ENCODE measurements at regions not wholly inside any gene's neighbourhood (a gene's known extent, or its start where the extent isn't known, plus 50 kb on each side); places are given as distances from the start of the nearest gene placed in this dataset.
"Not testable (repeated sequence)": the region's sequence is repeated elsewhere in the genome, so short reads cannot be mapped to it uniquely, and the experiment has no call there.

DNA sequence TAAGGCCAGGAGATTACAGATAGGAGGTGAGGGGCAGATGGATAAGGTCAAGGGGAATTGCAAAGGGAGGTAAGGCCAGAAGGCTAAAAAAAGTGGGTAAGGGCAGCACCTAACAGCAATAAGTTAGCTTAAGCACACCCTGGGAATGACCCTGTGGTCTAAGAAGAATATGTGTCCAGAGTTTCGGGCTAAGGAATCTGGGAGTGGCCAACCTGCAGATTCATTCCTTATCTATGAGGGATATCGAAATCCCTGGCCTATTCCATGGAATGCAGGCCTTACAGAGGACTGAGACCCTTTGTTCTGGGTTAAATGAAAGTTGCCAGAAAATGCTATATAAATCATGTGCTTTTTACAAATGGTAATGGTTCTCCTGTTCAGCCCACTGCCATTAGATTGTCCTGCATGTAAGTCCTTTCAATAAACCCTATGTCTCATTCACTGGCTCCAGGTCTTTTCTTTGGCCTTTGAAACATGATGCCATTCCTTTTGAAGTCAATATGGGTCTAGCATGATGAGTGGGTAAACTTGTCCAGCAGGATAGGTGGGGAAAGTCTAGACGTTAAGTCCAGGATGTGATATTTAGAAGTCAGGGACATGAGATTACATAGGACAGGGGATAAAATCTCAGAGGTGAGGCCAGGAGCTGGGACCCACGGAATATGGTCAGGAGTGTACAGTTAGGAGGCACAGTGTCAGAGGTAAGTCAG is 226.2 kb downstream of the TACR3 start:
- H2AFZ ChIP-seq (ENCODE audit: control insufficient read depth, low read depth, low read length): no peak overlapping the region
- no TSS peak for BruUV-seq (replicated peaks)
- ATAC-seq (no peak), DNase-seq (ENCODE audit: low read depth, low spot score) (no peak), FAIRE-seq (no peak)
- no peak overlapping the region for H3K27ac ChIP-seq (ENCODE audit: control insufficient read depth, insufficient read depth)
- H3K79me2 ChIP-seq (ENCODE audit: control insufficient read depth, insufficient read depth, low read length): no peaks in the 10 kb centered on the region
- ChIA-PET RAD21 (ENCODE audit: unreplicated experiment) (no interaction called here), POLR2A (no interaction called here), CTCF (no interaction called here), SMC1A (ENCODE audit: uncharacterized antibody, unreplicated experiment) (no interaction called here)
- no peaks in the 10 kb centered on the region for H3K36me3 ChIP-seq (ENCODE audit: control insufficient read depth in 2 of 2, insufficient read depth in 2 of 2, low read length in 1 of 2)
- intact Hi-C loops (cut with micrococcal nuclease; ENCODE audit: unreplicated experiment): no loop called here
- H3K9ac ChIP-seq (ENCODE audit: control insufficient read depth, insufficient read depth, low read length): no peak overlapping the region
- in situ Hi-C loops (cut with MboI): no loop called here
- peaks cover 14% of the 10 kb centered on the region for H3K4me1 ChIP-seq (ENCODE audit: control insufficient read depth, insufficient read depth, low read length)
- H3K4me2 ChIP-seq (ENCODE audit: control insufficient read depth, insufficient read depth): no peak overlapping the region
- H4K20me1 ChIP-seq (ENCODE audit: control insufficient read depth, insufficient read depth): no peaks in the 10 kb centered on the region
- no peaks in the 10 kb centered on the region for H3K9me3 ChIP-seq (replicated peaks; ENCODE audit: control insufficient read depth, insufficient read depth, low read length)
- no peak overlapping the region for H3K4me3 ChIP-seq
- H3K27me3 ChIP-seq (replicated peaks in 1 of 2; ENCODE audit: control insufficient read depth in 2 of 2, insufficient read depth in 2 of 2, low read length in 1 of 2): no peaks in the 10 kb centered on the region
- WGBS (ENCODE audit: insufficient coverage, insufficient replicate concordance, low lambda C conversion rate, missing lambda C conversion rate): 32% methylated on average over 4 of the region's 4 CpGs
- no peak for TF ChIP-seq TCF7 (IDR thresholded peaks at IDR 0.05; ENCODE audit: borderline replicate concordance)
- no peak for TF ChIP-seq SMAD5 (IDR thresholded peaks at IDR 0.05; ENCODE audit: low read depth)
- TF ChIP-seq NRF1 (conservative IDR thresholded peaks at IDR 0.05; ENCODE audit: low read depth, low read length): no peak
- TF ChIP-seq TBL1XR1 (IDR thresholded peaks at IDR 0.05; ENCODE audit: low read depth, low read length): no peak
- no peak for TF ChIP-seq JUNB (IDR thresholded peaks at IDR 0.05)
- no peak for TF ChIP-seq ZBED1 (IDR thresholded peaks at IDR 0.05; ENCODE audit: borderline replicate concordance)
- no peak for TF ChIP-seq POU2F2 (IDR thresholded peaks at IDR 0.05; ENCODE audit: borderline replicate concordance, low read depth, low read length)
- TF ChIP-seq YY1 (IDR thresholded peaks at IDR 0.05; ENCODE audit: low read depth, low read length): no peak
- no peak for TF ChIP-seq POLR2A (IDR thresholded peaks at IDR 0.05; ENCODE audit: low read depth, low read length)

DNA sequence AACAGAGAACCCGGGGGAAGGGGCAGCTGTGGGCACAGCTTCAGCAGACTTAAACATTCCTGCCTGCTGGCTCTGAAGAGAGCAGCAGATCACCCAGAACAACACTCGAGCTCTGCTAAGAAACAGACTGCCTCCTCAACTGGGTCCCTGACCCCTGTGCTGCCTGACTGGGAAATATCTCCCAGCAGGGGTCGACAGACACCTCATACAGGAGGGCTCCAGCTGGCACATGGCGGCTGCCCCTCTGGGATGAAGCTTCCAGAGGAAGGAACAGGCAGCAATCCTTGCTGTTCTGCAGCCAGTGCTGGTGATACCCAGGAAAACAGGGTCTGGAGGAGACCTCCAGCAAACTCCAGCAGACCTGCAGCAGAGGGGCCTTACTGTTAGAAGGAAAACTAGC is 234.5 kb downstream of the TACR3 start:
- H3K4me3 ChIP-seq; H4K20me1 ChIP-seq (ENCODE audit: control insufficient read depth, insufficient read depth); H3K9ac ChIP-seq (ENCODE audit: control insufficient read depth, insufficient read depth, low read length); POLR2A ChIA-PET; H3K4me2 ChIP-seq (ENCODE audit: control insufficient read depth, insufficient read depth); intact Hi-C loops (cut with micrococcal nuclease; ENCODE audit: unreplicated experiment); RAD21 ChIA-PET (ENCODE audit: unreplicated experiment); DNase-seq (ENCODE audit: low read depth, low spot score); H3K4me1 ChIP-seq (ENCODE audit: control insufficient read depth, insufficient read depth, low read length); SMC1A ChIA-PET (ENCODE audit: uncharacterized antibody, unreplicated experiment); H3K36me3 ChIP-seq (ENCODE audit: control insufficient read depth in 2 of 2, insufficient read depth in 2 of 2, low read length in 1 of 2); H3K27ac ChIP-seq (ENCODE audit: control insufficient read depth, insufficient read depth); FAIRE-seq; ATAC-seq; BruUV-seq (replicated peaks); H2AFZ ChIP-seq (ENCODE audit: control insufficient read depth, low read depth, low read length); H3K79me2 ChIP-seq (ENCODE audit: control insufficient read depth, insufficient read depth, low read length); H3K27me3 ChIP-seq (replicated peaks in 1 of 2; ENCODE audit: control insufficient read depth in 2 of 2, insufficient read depth in 2 of 2, low read length in 1 of 2); in situ Hi-C loops (cut with MboI); H3K9me3 ChIP-seq (replicated peaks; ENCODE audit: control insufficient read depth, insufficient read depth, low read length): not testable (repeated sequence)
- WGBS (ENCODE audit: insufficient coverage, insufficient replicate concordance, low lambda C conversion rate, missing lambda C conversion rate): 39% methylated on average over 4 of the region's 4 CpGs
- TF ChIP-seq, protein P1, sequence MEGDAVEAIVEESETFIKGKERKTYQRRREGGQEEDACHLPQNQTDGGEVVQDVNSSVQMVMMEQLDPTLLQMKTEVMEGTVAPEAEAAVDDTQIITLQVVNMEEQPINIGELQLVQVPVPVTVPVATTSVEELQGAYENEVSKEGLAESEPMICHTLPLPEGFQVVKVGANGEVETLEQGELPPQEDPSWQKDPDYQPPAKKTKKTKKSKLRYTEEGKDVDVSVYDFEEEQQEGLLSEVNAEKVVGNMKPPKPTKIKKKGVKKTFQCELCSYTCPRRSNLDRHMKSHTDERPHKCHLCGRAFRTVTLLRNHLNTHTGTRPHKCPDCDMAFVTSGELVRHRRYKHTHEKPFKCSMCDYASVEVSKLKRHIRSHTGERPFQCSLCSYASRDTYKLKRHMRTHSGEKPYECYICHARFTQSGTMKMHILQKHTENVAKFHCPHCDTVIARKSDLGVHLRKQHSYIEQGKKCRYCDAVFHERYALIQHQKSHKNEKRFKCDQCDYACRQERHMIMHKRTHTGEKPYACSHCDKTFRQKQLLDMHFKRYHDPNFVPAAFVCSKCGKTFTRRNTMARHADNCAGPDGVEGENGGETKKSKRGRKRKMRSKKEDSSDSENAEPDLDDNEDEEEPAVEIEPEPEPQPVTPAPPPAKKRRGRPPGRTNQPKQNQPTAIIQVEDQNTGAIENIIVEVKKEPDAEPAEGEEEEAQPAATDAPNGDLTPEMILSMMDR (IDR thresholded peaks at IDR 0.05 in 2 of 3, conservative IDR thresholded peaks at IDR 0.05 in 1 of 3; ENCODE audit: control insufficient read depth in 2 of 3, extremely low read depth in 1 of 3, insufficient read depth in 1 of 3, low read depth in 3 of 3, low read length in 3 of 3): peak in 1 of 3 experiments; percentile 12; a peak in 1 of 6 replicates
- peak; percentile 42; the same call in 1 of the 2 replicates for TF ChIP-seq RAD21 (IDR thresholded peaks at IDR 0.05; ENCODE audit: insufficient read depth, low read depth, low read length)
- CTCF ChIA-PET: interaction anchor here (0.7 kb wide), 1 partner anchor 281 kb away, joined by 3 read pairs; no protein-coding TSS in a partner anchor

Data from GM12878 (cell line).